Panc1 (cell line): ENCODE measurements at regions not wholly inside any gene's neighbourhood (a gene's known extent, or its start where the extent isn't known, plus 50 kb on each side); places are given as distances from the start of the nearest gene placed in this dataset.

ENCODE experiments used
- POLR2AphosphoS5 ChIP-seq: IDR thresholded peaks from 2 replicates; pipeline ENCODE4 v1.6.1; 2012; ENCODE audit warnings: mild to moderate bottlenecking, low read depth, low read length, moderate library complexity
- TF ChIP-seq, protein P1 (sequence below): fragments of 450-650 bp; IDR thresholded peaks from 2 replicates; pipeline ENCODE4 v1.5.1; 2017; ENCODE audit warnings: mild to moderate bottlenecking

DNA sequence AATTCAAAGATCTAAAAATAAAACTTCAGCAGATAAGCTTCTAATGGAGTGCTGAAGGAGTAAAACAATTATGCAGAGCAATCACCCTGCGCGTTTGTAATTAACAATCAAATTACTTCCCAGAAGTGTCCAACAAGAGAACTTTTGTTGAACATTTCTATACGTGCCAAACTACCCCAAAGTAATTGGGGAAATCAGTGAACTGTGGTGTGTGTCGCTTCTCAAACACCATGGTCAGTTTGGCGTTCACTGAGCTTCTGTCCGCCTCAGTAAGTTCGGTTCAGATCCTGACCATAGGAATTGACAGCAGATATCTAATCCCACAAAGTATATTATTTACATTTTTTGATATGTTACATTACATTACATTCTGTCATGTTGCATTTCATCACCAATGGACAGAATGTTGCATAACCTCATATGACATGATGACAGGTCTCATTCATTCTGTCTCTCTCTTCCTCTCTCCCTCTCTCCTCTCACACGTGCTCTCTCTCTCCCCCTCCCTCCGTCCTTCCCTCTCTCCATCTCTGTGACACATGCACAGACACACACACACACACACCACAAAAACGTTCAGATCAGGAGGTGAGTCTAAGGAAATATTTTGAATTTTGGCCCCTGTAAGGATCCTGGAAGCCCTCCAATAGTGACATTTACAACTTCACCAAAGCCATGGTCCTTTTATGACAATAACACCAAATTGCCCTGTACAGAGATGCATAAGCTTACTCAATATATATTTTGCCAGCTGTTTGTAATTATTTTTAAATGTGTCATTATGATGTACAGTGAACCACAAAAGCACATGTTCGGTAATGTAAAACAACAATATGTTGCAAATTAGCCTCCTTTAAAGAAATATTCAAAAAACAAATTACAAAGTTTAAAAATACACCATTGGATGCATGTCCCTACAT lies 269.2 kb downstream of the FIGN start:
- TF ChIP-seq, protein P1, sequence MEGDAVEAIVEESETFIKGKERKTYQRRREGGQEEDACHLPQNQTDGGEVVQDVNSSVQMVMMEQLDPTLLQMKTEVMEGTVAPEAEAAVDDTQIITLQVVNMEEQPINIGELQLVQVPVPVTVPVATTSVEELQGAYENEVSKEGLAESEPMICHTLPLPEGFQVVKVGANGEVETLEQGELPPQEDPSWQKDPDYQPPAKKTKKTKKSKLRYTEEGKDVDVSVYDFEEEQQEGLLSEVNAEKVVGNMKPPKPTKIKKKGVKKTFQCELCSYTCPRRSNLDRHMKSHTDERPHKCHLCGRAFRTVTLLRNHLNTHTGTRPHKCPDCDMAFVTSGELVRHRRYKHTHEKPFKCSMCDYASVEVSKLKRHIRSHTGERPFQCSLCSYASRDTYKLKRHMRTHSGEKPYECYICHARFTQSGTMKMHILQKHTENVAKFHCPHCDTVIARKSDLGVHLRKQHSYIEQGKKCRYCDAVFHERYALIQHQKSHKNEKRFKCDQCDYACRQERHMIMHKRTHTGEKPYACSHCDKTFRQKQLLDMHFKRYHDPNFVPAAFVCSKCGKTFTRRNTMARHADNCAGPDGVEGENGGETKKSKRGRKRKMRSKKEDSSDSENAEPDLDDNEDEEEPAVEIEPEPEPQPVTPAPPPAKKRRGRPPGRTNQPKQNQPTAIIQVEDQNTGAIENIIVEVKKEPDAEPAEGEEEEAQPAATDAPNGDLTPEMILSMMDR = no peak
- TF ChIP-seq POLR2AphosphoS5 = no peak
